ENCODE measurements at regions not wholly inside any gene's neighbourhood (a gene's known extent, or its start where the extent isn't known, plus 50 kb on each side); places are given as distances from the start of the nearest gene placed in this dataset.
"Not testable (repeated sequence)": the region's sequence is repeated elsewhere in the genome, so short reads cannot be mapped to it uniquely, and the experiment has no call there.

DNA sequence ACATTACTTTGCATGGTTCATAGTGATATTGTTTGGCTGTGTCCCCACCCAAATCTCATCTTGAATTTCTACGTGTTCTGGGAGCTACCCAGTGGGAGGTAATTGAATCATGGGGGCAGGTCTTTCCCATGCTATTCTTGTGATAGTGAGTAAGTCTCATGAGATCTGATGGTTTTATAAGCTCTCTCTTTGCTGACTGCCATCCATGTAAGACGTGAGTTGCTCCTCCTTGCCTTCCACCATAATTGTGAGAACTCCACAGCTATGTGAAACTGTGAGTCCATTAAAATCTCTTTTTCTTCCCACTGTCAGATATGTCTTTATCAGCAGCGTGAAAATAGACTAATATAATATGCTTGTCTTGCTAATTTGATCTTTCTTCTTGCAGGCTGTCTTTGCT lies 200.4 kb upstream of the NOX3 start:
- no peak for DNase-seq (ENCODE audit: low spot score)

- DNase-seq (ENCODE audit: low spot score) = no peak
Observed at GRCh38 chr6:155654474-155654873, 198.8 kb upstream of the NOX3 start.

DNA sequence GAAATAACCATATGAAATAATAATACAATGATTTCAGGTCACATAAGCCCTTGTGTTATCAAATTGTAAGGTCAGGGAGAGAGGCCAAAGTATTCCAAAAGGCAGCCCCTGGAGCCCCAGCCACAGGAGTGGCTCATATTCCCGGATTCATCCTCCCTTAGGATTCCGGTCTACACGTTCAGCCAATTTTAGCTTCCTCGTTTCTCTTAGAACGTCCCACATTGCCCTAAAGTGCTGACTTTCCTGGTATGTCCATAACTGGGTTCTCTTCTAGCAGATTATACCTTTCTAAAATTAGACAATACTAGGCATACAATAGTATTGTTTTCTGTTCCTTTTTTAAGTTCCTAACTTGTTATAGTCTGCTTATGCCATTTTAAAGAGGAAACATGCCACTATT lies 192.7 kb upstream of the NOX3 start:
- no peak for DNase-seq (ENCODE audit: low spot score)

- no peak for DNase-seq (ENCODE audit: low spot score)
Observed at GRCh38 chr6:155647354-155647753, 191.7 kb upstream of the NOX3 start.

DNA sequence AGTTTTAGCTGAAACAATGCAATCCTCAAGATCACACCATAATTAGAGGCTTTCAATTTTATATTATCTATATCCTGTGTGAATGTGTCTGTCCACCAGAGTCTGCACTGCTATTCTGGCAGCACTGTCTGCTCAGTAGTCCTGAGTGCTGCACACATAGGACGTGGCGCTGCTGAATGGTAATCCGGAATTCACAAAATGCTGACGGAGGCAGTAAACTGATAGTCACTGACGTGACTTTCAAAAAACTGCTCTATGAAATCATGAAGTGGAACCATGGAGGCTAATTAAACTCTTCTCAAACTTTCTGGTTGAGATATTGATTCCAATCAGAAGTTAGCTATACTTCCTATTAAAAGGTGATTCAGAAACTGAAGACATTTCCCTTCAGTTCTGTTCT lies 190.8 kb upstream of the NOX3 start:
- no peak for DNase-seq (ENCODE audit: low spot score)

GRCh38 chr6:155645325-155645724 lies 189.7 kb upstream of the NOX3 start:
- no peak for DNase-seq (ENCODE audit: low spot score)

- no peak for DNase-seq (ENCODE audit: low spot score)
Observed at GRCh38 chr6:155641603-155642002, 186.0 kb upstream of the NOX3 start.

DNA sequence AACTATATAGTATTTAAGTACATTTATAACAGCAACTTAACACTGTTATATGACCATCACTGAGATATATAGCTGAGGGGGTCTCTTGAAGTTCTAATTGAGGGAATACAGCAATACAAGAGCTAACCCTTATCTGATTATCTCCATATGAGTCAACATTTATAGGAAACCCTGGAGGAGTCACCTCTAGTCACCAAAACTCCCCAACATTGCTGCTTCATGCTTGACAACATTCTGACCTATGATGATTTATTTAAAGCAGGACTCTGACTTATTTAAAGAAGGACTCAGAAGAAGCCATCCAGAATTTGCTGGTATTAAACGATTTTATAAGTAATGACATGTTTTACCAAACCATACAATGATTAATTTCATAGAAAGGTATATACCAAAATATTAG lies 182.6 kb upstream of the NOX3 start:
- no peak for DNase-seq (ENCODE audit: low spot score)

GRCh38 chr6:155635416-155635815 lies 179.8 kb upstream of the NOX3 start:
- DNase-seq (ENCODE audit: low spot score) = no peak

GRCh38 chr6:155630085-155630484 lies 174.4 kb upstream of the NOX3 start:
- no peak for DNase-seq (ENCODE audit: low spot score)

GRCh38 chr6:155629652-155630051 lies 174.0 kb upstream of the NOX3 start:
- no peak for DNase-seq (ENCODE audit: low spot score)

GRCh38 chr6:155628306-155628705 lies 172.7 kb upstream of the NOX3 start:
- no peak for DNase-seq (ENCODE audit: low spot score)

DNA sequence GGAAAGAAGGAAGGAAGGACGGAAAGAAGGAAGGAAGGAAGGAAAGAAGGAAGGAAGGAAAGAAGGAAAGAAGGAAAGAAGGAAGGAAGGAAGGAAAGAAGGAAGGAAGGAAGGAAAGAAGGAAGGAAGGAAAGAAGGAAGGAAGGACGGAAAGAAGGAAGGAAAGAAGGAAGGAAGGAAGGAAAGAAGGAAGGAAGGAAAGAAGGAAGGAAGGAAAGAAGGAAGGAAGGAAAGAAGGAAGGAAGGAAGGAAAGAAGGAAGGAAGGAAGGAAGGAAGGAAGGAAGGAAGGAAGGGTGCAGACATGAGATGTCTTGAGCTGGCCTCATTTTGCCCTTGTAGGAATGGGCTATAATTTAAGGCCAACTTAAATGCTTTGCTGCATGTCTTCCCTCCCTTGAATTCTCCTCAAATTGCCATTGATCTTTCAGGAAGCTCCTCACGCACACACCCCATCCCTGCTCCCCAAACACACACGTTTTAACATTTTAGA lies 172.1 kb upstream of the NOX3 start:
- DNase-seq (ENCODE audit: low spot score) = not testable (repeated sequence)

DNA sequence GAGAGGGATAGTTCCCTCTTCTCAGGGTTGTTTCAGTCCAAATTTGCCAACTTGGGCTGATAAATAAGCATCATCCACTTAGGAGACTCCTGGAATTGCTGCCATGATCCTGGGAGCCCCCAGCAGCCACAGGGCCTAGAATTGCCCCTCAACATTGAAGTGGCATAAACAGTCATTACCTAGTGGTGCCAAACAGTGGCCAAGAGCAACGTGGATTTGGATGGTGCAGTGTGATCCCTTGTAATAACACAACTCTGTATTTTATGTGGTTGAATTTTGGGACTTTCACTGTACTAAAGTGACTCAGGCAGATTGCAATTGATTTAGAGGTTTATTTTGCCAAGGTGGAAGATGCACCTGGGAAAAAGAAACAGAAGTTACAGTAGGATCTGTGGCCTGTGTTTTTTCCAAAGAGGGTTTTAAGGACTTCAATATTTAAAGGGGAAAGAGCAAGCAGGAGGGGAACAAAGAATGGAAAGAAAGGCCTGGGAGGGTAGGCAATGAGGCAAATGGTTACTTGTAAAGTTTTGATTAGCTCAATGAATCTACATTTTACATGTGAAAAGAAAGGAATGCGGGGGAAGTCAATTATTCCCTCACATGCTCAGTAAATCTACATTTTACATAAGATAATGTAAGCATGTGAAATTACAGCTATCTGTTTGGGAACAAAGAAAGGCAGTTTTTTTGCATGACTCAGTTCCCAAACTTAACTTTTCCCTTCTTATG lies 168.0 kb upstream of the NOX3 start:
- no peak for DNase-seq (ENCODE audit: low spot score)

GRCh38 chr6:155614606-155615005 lies 159.0 kb upstream of the NOX3 start:
- DNase-seq (ENCODE audit: low spot score) = no peak

- DNase-seq (ENCODE audit: low spot score) = no peak
Observed at GRCh38 chr6:155611742-155612141, 156.1 kb upstream of the NOX3 start.

DNA sequence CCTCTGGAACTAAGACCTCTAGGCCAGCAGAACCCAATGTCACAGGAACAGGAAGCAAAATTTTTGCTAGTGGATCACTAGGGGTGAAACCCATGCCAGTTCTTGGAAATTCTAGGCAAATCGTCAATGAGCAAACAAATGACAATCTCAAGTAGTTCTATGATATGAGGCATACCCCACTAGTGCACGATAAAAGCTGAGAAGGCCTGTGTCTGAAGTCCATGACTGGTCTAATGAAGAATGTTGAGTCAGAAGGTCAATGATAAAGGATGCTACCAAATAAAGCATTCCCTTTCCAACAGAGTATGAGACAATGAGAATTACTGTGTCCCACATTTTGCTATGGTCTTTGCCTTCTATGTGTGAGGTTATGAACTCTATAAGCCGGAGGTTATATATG lies 149.4 kb upstream of the NOX3 start:
- no peak for DNase-seq (ENCODE audit: low spot score)

GRCh38 chr6:155599561-155599960 lies 143.9 kb upstream of the NOX3 start:
- no peak for DNase-seq (ENCODE audit: low spot score)

DNA sequence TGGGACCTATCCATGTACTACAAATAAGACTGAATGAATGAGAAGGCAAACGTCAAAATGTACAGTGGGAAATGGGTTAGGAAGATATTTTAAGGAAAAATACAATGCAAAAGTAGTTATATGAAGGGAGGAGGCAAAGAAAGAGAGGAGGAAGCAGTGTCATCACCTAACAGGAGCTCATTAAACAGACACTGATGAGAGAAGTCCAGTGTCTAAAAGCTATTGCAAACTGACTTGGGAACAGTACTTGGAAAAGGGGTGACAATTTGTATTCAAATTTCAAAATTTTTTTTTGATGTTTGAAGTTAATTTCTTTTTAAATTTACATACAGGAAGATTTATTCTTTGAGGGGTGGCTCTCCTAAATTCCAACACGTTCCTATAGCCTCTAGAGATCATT lies 143.5 kb upstream of the NOX3 start:
- DNase-seq (ENCODE audit: low spot score) = no peak

DNA sequence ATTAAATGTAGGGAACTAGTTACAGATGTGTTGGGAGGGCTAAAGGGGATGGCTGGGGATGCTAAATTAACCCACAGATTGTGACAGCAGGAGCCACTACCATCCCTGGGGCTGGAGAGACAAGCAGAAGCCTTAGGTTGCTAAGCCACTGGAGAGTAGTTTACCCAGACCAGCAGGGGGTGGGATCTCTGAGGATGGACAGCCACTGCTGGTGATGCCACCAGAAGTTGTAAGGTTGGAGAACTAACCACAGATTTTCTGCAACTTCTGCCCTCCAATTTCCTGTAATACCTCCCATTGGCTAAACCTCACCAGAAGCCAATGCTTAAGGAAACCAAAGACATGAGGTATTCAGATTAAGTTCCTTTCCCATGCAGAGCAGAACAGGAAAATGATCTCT lies 139.6 kb upstream of the NOX3 start:
- DNase-seq (ENCODE audit: low spot score) = no peak

DNA sequence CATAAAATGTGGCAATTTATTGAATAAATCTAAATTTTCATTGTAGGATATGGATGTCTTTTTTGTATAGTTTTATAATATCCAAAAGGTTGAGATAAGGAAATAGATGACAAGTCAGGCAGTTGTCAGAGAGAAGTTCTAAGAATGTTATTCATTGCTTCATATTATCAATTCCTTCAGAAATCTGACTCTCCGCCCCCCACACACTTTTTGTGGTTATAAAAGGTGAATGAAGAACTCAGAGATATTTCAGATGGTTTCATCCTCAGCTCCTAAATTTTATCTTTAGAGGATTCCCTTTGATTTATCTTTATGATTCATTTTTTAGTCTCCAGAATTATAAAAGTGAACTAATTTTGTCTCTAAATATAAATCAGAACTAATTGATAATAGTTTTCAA lies 136.1 kb upstream of the NOX3 start:
- no peak for DNase-seq (ENCODE audit: low spot score)

GRCh38 chr6:155589190-155589589 lies 133.6 kb upstream of the NOX3 start:
- no peak for DNase-seq (ENCODE audit: low spot score)

DNA sequence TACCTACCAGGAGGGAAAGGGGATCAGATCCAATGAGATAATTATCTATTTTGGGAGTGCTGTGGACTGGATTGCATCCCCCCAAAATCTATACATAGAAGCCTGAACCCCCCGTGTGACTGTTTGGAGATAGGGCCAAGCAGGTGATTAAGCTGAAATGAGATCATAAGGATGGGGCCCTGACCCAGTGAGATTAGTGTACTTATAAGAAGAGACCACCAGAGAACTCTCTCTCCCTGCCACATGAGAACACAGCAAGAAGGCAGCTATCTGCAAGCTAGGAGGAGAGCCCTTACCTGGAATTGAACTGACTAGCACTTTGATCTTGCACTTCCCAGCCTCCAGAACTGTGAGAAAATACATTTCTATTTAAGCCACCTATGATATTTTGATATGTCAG lies 132.2 kb upstream of the NOX3 start:
- DNase-seq (ENCODE audit: low spot score) = no peak

GRCh38 chr6:155586090-155586489 lies 130.5 kb upstream of the NOX3 start:
- no peak for DNase-seq (ENCODE audit: low spot score)

Measured in hematopoietic multipotent progenitor cell treated with erythropoietin and hydrocortisone succinate and interleukin-3 and kit ligand, for 15 days (in vitro differentiated cells).